Stimulated activated CD4-positive, alpha-beta T cell treated with anti-CD3 and anti-CD28 coated beads, Interleukin-2, amount 100 ng/mL, for 24 hours (primary cell): ENCODE measurements at regions not wholly inside any gene's neighbourhood (a gene's known extent, or its start where the extent isn't known, plus 50 kb on each side); places are given as distances from the start of the nearest gene placed in this dataset.
"Not testable (repeated sequence)": the region's sequence is repeated elsewhere in the genome, so short reads cannot be mapped to it uniquely, and the experiment has no call there.

Experiments used
- DNase-seq, 2 donors: peaks; one replicate each; pipeline ENCODE4 v3.0.0-alpha.2; 2020

GRCh38 chrX:125507119-125507518 lies 187.4 kb downstream of the TEX13C start:
- DNase-seq, result no peak

- DNase-seq, result no peak
Measured at GRCh38 chrX:125520029-125520428, 200.4 kb downstream of the TEX13C start.

- no peak for DNase-seq
Measured at GRCh38 chrX:125522752-125523151, 203.1 kb downstream of the TEX13C start.

- no peak for DNase-seq
Measured at GRCh38 chrX:125532411-125533089, 212.9 kb downstream of the TEX13C start.

GRCh38 chrX:125533352-125533751 lies 213.7 kb downstream of the TEX13C start:
- DNase-seq, result no peak

- DNase-seq, result no peak
Measured at GRCh38 chrX:125544031-125544660, 224.5 kb downstream of the TEX13C start.

GRCh38 chrX:125544856-125545255 lies 225.2 kb downstream of the TEX13C start:
- DNase-seq, result no peak

- DNase-seq, result no peak
Measured at GRCh38 chrX:125577479-125577878, 257.8 kb downstream of the TEX13C start.

GRCh38 chrX:125604448-125604847 lies 284.8 kb downstream of the TEX13C start:
- DNase-seq, result no peak

- no peak for DNase-seq
Measured at GRCh38 chrX:125605145-125605544, 285.5 kb downstream of the TEX13C start.

- DNase-seq, result not testable (repeated sequence)
Measured at GRCh38 chrX:125614591-125615343, 295.1 kb downstream of the TEX13C start.

- DNase-seq, result no peak
Measured at GRCh38 chrX:125620715-125621587, 301.3 kb downstream of the TEX13C start.

- no peak for DNase-seq
Measured at GRCh38 chrX:125621588-125621927, 301.9 kb downstream of the TEX13C start.

GRCh38 chrX:125622899-125623298 lies 303.2 kb downstream of the TEX13C start:
- DNase-seq, result no peak

GRCh38 chrX:125627676-125628075 lies 308.0 kb downstream of the TEX13C start:
- DNase-seq, result no peak

GRCh38 chrX:125628435-125628834 lies 308.8 kb downstream of the TEX13C start:
- no peak for DNase-seq

GRCh38 chrX:125641405-125641804 lies 321.7 kb downstream of the TEX13C start:
- DNase-seq, result no peak

GRCh38 chrX:125646195-125646594 lies 326.5 kb downstream of the TEX13C start:
- peak in 1 of 2 donors; percentile 7 for DNase-seq

GRCh38 chrX:125651426-125651825 lies 331.8 kb downstream of the TEX13C start:
- DNase-seq, result no peak

- no peak for DNase-seq
Measured at GRCh38 chrX:125654501-125654900, 334.8 kb downstream of the TEX13C start.

- DNase-seq, result no peak
Measured at GRCh38 chrX:125673758-125674157, 354.1 kb downstream of the TEX13C start.

GRCh38 chrX:125678258-125678657 lies 358.6 kb downstream of the TEX13C start:
- DNase-seq, result no peak

- DNase-seq, result no peak
Measured at GRCh38 chrX:125680366-125680765, 360.7 kb downstream of the TEX13C start.
